ENCODE measurements at regions not wholly inside any gene's neighbourhood (a gene's known extent, or its start where the extent isn't known, plus 50 kb on each side); places are given as distances from the start of the nearest gene placed in this dataset.

DNA sequence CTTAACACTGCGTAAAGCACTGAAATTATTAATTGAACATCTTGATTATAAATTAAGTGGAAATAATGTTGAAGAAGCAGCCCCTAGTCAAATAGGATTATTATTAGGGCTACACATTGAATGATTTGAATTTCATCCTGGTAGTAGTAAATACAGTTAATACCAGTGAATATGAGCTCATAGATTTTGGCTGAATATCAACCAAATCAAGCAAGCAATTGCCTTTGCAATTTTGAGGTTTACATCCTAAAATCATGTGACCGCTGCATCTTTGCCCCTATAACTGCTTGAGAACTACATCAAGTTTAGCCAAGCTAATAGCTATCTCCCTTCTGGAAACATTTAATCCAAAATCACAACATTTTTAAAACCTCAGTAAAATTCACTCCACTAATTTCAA lies 801.2 kb upstream of the PIK3C3 start:
- no peak overlapping the region for H3K4me3 ChIP-seq (ENCODE audit: low read length)
- no peaks in the 10 kb centered on the region for H3K27me3 ChIP-seq (ENCODE audit: control insufficient read depth, low read length)
- H3K9me2 ChIP-seq (replicated peaks; ENCODE audit: control insufficient read depth, low read length): no peaks in the 10 kb centered on the region
- H3K4me1 ChIP-seq (ENCODE audit: control insufficient read depth, low read length): no peaks in the 10 kb centered on the region
- no peaks in the 10 kb centered on the region for H3F3A ChIP-seq (ENCODE audit: control insufficient read depth, insufficient read depth)
- no peak overlapping the region for H3K4me2 ChIP-seq (ENCODE audit: low read length)
- H4K20me1 ChIP-seq (ENCODE audit: control insufficient read depth, insufficient read depth, low read depth, low read length): no peaks in the 10 kb centered on the region
- no peak overlapping the region for H3K27ac ChIP-seq (ENCODE audit: low read depth, low read length)
- TF ChIP-seq, protein P1, sequence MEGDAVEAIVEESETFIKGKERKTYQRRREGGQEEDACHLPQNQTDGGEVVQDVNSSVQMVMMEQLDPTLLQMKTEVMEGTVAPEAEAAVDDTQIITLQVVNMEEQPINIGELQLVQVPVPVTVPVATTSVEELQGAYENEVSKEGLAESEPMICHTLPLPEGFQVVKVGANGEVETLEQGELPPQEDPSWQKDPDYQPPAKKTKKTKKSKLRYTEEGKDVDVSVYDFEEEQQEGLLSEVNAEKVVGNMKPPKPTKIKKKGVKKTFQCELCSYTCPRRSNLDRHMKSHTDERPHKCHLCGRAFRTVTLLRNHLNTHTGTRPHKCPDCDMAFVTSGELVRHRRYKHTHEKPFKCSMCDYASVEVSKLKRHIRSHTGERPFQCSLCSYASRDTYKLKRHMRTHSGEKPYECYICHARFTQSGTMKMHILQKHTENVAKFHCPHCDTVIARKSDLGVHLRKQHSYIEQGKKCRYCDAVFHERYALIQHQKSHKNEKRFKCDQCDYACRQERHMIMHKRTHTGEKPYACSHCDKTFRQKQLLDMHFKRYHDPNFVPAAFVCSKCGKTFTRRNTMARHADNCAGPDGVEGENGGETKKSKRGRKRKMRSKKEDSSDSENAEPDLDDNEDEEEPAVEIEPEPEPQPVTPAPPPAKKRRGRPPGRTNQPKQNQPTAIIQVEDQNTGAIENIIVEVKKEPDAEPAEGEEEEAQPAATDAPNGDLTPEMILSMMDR (IDR thresholded peaks at IDR 0.05; ENCODE audit: low read depth, low read length, poor library complexity, severe bottlenecking): no peak
- TF ChIP-seq EZH2phosphoT487 (IDR thresholded peaks at IDR 0.05; ENCODE audit: borderline replicate concordance, low read length): no peak
- no peaks in the 10 kb centered on the region for H3K36me3 ChIP-seq (ENCODE audit: control insufficient read depth, low read length)
- H3K9me3 ChIP-seq (ENCODE audit: control insufficient read depth, insufficient read depth, low read length): no peaks in the 10 kb centered on the region
- H3K79me2 ChIP-seq (ENCODE audit: control insufficient read depth, low read length): no peaks in the 10 kb centered on the region

DNA sequence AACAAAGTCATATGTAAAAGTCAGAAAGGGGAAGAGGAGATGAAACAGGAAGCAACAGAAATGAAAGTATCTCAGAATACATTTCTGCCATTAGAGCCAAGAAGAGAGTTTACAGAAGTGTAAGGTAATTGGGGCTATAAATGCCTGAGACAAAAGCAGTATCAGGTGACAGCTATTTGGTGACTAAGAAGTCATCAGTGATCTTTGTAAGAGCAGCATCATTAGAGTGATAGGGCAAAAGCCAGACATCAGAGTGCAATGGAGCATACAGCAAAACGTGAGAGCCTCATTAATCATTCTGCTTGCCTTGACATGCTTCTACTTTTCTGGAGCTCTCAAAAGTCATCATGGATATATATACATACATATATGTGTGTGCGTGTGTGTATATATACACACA lies 804.7 kb upstream of the PIK3C3 start:
- H3K79me2 ChIP-seq (ENCODE audit: control insufficient read depth, low read length): no peaks in the 10 kb centered on the region
- H3K4me2 ChIP-seq (ENCODE audit: low read length): no peak overlapping the region
- H3K4me3 ChIP-seq (ENCODE audit: low read length): no peak overlapping the region

DNA sequence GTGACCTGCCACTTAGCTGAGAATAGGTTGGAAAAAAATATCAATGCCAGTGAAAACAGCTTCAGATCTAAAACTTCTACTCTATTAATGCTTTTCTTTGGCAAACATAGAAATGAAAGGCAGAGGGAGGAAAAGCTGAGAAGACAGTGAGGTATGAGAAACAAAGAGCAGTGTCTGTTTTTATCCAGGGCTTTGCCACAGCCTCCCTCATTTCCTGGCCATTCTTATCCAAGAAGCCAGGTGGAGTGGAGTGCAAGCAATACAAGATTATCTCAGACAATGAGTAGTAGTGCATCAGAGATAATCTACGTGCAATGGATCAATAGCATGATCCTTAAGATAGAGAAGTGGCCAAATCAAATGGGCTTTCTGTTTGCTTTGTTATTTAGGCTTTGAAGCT lies 808.7 kb upstream of the PIK3C3 start:
- Histone ChIP-seq H3K27ac (ENCODE audit: low read depth, low read length) (no peak overlapping the region), H4K20me1 (ENCODE audit: control insufficient read depth, insufficient read depth, low read depth, low read length) (no peaks in the 10 kb centered on the region), H3K9me2 (replicated peaks; ENCODE audit: control insufficient read depth, low read length) (no peaks in the 10 kb centered on the region), H3K27me3 (ENCODE audit: control insufficient read depth, low read length) (no peaks in the 10 kb centered on the region), H3K36me3 (ENCODE audit: control insufficient read depth, low read length) (no peaks in the 10 kb centered on the region), H3K4me1 (ENCODE audit: control insufficient read depth, low read length) (no peaks in the 10 kb centered on the region), H3K79me2 (ENCODE audit: control insufficient read depth, low read length) (no peaks in the 10 kb centered on the region), H3K4me2 (ENCODE audit: low read length) (no peak overlapping the region), H3K4me3 (ENCODE audit: low read length) (no peak overlapping the region), H3K9me3 (ENCODE audit: control insufficient read depth, insufficient read depth, low read length) (no peaks in the 10 kb centered on the region), H3F3A (ENCODE audit: control insufficient read depth, insufficient read depth) (no peaks in the 10 kb centered on the region)
- TF ChIP-seq, protein P1 (IDR thresholded peaks at IDR 0.05; ENCODE audit: low read depth, low read length, poor library complexity, severe bottlenecking): no peak
- no peak for TF ChIP-seq EZH2phosphoT487 (IDR thresholded peaks at IDR 0.05; ENCODE audit: borderline replicate concordance, low read length)

More for the DNA sequence above, 804.7 kb upstream of the PIK3C3 start:
- Histone ChIP-seq H3K4me1 (ENCODE audit: control insufficient read depth, low read length) (no peaks in the 10 kb centered on the region), H3F3A (ENCODE audit: control insufficient read depth, insufficient read depth) (no peaks in the 10 kb centered on the region), H4K20me1 (ENCODE audit: control insufficient read depth, insufficient read depth, low read depth, low read length) (no peaks in the 10 kb centered on the region), H3K36me3 (ENCODE audit: control insufficient read depth, low read length) (no peaks in the 10 kb centered on the region), H3K9me3 (ENCODE audit: control insufficient read depth, insufficient read depth, low read length) (no peaks in the 10 kb centered on the region), H3K27me3 (ENCODE audit: control insufficient read depth, low read length) (no peaks in the 10 kb centered on the region), H3K9me2 (replicated peaks; ENCODE audit: control insufficient read depth, low read length) (no peaks in the 10 kb centered on the region), H3K27ac (ENCODE audit: low read depth, low read length) (no peak overlapping the region)
- no peak for TF ChIP-seq EZH2phosphoT487 (IDR thresholded peaks at IDR 0.05; ENCODE audit: borderline replicate concordance, low read length)
- TF ChIP-seq, protein P1 (IDR thresholded peaks at IDR 0.05; ENCODE audit: low read depth, low read length, poor library complexity, severe bottlenecking): no peak

DNA sequence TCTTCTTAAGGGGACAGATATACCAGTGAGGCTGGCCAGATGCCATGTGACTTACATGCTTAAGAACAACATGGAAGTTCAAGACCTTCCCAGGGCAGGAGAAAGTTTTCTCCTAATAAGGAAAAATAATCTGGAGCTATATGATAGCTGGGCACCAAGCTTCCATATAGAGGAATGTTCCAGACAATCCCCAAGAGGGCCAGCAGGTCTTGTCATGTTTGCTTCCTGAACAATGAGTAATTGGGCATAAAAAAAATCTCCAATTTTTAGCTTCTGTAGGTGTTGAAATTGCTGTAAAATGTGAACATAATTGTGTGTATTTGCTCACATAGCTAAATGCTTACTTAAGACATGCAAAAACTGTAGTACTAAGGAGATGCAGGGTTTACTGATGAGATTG lies 809.5 kb upstream of the PIK3C3 start:
- Histone ChIP-seq H3K4me3 (ENCODE audit: low read length) (no peak overlapping the region), H3K4me2 (ENCODE audit: low read length) (no peak overlapping the region), H3K9me3 (ENCODE audit: control insufficient read depth, insufficient read depth, low read length) (no peaks in the 10 kb centered on the region), H3K36me3 (ENCODE audit: control insufficient read depth, low read length) (no peaks in the 10 kb centered on the region), H3K27ac (ENCODE audit: low read depth, low read length) (no peak overlapping the region), H3K9me2 (replicated peaks; ENCODE audit: control insufficient read depth, low read length) (no peaks in the 10 kb centered on the region), H3K4me1 (ENCODE audit: control insufficient read depth, low read length) (no peaks in the 10 kb centered on the region), H3F3A (ENCODE audit: control insufficient read depth, insufficient read depth) (no peaks in the 10 kb centered on the region), H3K27me3 (ENCODE audit: control insufficient read depth, low read length) (no peaks in the 10 kb centered on the region), H4K20me1 (ENCODE audit: control insufficient read depth, insufficient read depth, low read depth, low read length) (no peaks in the 10 kb centered on the region), H3K79me2 (ENCODE audit: control insufficient read depth, low read length) (no peaks in the 10 kb centered on the region)
- TF ChIP-seq EZH2phosphoT487 (IDR thresholded peaks at IDR 0.05; ENCODE audit: borderline replicate concordance, low read length): no peak
- TF ChIP-seq, protein P1 (IDR thresholded peaks at IDR 0.05; ENCODE audit: low read depth, low read length, poor library complexity, severe bottlenecking): no peak

All from DOHH2 (cell line).